ENCODE measurements at regions not wholly inside any gene's neighbourhood (a gene's known extent, or its start where the extent isn't known, plus 50 kb on each side); places are given as distances from the start of the nearest gene placed in this dataset.

GRCh38 chr17:72425133-72425793 is 304.4 kb downstream of the SOX9 start:
- no peak for DNase-seq (ENCODE audit: low read depth in 2 of 2)

- DNase-seq (ENCODE audit: low read depth in 2 of 2) = no peak
These were observed 305.0 kb downstream of the SOX9 start for GRCh38 chr17:72425794-72426168.

DNA sequence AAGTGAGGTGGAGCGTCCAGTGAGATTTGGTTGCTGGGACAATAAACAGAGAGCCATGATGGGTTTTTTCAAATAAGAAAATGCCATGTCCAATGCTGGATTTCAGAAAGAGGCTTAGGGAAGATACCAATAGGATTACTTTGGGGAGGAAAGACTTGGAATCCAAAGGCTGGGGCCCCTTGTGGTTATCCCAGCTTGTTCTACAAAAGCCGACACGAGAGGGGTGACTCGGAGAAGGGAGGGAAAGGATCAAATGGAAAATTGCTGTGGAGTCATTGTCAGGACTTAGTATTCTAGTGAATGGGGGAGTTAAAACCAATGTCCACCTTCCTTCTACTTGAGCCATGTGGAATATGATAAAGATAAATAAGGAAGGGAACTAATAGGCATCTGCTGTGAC is 305.5 kb downstream of the SOX9 start:
- no peak for DNase-seq (ENCODE audit: low read depth in 2 of 2)

GRCh38 chr17:72426948-72427760 is 306.3 kb downstream of the SOX9 start:
- no peak for DNase-seq (ENCODE audit: low read depth in 2 of 2)

DNA sequence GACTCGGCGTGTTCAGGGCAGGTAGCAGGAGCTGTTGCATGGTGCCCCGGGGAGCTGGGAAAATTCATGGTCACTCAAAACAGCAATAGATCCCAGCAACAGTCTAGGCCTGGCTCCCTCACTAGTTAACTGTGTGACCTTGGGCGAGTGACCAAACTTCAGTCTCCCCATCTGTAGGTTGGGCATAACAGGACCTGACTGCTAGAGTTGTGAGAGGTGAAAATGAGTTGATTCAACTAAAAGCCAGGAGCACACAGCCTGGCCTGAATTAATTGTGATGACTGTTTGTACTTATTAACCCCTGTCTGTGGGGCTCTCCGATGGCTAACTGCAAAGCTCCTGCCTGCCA is 306.9 kb downstream of the SOX9 start:
- DNase-seq (ENCODE audit: low read depth in 2 of 2) = no peak

- DNase-seq (ENCODE audit: low read depth in 2 of 2) = no peak
These were observed 308.3 kb downstream of the SOX9 start for GRCh38 chr17:72429066-72429638.

DNA sequence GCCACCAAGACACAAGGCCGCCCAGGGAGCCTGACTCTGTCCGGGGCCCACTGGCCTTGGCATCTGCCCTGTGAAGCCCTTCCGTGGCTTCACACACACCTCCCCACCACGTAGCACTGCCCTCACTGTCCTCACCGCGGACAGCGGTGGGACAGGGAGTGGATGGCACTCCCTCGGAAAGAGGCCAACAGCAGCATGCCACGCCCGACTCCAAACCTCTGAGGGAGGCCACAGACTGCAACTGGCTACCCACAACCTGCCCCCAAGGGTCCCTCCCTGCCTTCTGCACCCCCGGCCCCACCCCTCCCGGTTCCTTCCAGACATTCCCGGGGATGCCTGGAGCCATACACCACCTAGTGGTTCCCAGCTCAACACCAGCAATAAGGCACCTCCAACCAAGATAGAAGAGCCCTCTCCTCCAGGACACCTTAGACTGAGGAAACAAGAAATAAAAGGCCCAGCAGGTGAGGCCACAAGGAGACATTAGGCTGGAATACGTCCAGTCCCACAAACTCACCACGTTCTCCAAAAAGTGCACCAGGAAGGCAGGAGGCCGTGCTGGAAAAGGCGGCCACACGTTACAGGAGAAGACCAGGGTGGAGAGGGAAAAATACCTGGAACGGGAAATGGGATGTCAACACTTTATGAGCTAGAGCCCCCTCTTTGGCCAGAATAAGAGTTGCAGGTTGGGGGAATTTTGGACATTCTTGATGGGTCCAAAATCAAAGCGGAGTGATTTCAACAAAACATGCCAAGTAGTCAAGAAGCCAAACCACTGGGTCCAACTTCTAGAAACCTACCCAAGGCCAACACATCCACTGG is 310.0 kb downstream of the SOX9 start:
- DNase-seq (ENCODE audit: low read depth in 2 of 2) = no peak

DNA sequence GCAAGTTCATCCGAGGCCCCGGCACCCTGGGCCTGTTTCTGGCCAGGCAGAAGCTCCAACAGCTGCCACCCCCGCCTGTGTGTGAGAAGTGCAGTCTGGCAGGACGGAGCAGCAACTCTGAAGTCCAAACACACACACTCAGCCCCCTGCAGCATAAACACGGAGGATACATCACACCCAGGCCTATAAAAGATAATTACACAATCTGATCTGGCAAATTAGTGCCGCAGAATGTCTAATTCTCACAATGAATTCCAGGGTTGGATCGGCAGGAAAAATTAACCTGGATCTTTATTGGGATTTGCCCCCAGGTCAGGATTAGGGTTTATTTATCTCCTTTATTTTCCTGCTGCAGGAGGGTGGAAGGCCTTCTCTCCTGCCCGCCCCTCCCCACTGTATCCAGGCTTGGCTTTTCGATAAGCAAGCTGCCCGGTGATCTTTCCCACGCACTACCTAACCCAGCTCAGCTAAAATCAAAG is 311.4 kb downstream of the SOX9 start:
- DNase-seq (ENCODE audit: low read depth in 2 of 2) = no peak

DNA sequence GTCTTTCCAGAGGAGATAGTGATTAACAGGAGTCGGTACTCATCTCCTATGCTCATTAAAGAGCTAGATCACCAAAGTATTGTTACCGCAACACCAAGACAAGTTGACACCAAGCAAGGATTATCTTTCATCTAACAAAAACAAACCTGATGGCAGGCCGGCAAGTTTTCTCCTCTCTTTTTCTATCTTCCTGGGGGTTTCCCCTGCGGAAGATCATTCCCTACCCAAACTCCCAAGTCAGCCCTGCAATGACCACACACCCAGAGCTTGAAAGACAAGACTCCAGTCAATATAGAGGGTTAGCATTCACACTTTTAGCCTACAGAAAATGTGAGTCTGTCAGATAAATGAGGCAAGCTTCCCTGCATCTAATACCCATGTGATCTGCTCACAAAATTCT is 312.1 kb downstream of the SOX9 start:
- no peak for DNase-seq (ENCODE audit: low read depth in 2 of 2)

DNA sequence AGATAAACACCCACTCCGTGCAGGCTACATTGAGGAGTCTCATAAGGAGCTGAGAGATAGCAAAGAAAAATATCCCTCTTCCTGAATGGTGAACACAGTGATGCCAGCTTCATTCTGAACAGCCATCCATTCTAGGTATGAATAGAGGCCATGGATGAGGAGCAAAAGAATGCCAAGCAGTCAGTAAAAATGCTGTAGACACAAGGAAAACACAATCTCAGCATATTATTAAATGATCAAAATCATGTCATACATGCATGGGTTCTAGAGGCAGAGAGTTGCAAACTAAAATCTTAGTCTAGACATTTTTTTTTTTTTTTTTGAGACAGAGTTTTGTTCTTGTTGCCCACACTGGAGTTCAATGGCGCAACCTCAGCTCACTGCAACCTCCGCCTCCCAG is 313.0 kb downstream of the SOX9 start:
- DNase-seq (ENCODE audit: low read depth in 2 of 2) = no peak

DNA sequence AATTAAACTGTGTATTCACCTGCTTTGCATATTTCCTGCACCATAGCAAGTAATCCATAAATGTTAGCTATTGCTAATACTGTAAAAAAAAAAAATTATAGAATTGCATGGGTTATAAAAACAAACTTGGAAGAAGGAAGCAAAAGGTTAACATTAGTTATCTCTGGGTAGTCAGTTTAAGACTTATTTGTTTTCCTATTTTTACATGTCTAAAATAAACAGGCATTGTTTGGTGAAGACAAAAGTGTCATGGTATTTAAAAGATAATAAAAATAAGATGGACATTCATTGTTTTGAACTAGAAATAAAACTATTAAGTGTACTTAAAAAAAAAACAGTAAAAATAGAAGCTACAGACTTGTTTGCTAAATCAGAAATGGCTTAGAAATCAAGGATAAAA is 313.8 kb downstream of the SOX9 start:
- DNase-seq (ENCODE audit: low read depth in 2 of 2) = no peak

DNA sequence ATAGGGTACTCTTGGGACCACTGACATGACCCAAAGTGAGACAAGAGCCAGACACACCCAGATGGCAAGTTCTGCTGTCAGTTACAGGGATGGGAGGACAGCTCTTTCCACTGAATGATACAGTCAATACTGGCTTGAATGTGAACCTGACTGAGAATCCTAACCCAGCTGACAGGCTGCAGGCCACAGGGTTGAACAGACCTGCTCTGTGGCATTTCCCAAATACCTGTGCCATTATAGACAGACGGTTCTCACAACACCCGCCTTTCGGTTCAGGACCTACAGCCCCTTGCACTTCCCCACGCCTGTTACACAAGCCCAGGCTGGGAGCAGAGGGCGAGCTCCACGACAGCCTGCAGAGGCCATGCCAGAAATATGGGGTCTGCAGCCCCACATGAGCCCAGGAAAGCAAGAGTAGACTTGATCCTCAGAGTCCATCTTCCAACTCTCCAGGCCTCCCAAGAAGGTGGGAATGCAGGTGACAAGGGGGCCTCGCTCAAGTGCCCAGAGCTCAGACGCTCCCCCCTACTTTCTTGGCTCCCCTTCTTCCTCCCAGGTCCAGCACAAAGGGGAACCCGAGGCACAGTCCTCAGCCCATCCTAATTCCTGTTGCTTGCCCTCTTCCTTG is 314.3 kb downstream of the SOX9 start:
- DNase-seq (ENCODE audit: low read depth in 2 of 2) = no peak

DNA sequence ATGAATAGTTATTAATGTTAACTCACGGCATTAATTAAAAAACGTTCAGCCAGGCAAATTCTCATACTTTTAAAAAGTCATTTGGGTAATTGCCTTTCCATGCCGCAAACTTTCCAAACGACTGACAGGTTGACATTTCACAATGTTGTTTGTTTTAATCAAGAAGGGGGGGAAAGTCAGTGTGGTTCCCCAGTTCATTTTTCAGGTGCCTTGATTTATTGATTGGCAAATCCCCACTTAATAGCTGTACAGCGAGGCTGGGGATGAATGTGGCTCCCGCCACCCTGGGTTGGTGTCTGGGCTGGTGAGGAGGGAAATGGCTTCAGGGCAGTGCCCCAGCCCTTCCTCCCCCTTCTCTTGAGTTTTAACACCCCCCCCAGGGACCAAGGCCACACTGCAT is 318.0 kb downstream of the SOX9 start:
- no peak for DNase-seq (ENCODE audit: low read depth in 2 of 2)

GRCh38 chr17:72439893-72440502 is 319.2 kb downstream of the SOX9 start:
- no peak for DNase-seq (ENCODE audit: low read depth in 2 of 2)

DNA sequence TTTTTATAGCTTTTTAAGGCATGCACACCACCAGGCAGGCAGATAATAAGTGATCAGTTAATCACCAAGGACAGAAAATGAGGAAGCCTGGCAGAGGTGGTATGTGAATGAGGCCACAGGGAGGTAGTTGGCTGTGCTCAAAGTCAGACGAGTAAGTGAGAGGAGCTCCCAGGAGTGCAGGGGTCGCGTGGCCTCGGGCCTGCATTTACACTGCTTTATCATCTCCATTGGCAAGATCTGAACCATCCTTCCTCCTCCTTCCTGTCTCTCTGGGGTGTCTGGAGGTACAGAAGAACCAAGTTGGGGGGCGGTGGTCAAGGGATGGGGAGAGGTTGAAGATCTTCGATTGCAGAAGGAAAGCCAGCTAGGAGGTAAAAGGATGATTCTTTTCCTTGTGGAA is 320.1 kb downstream of the SOX9 start:
- DNase-seq (ENCODE audit: low read depth in 2 of 2) = no peak

GRCh38 chr17:72441909-72442308 is 321.1 kb downstream of the SOX9 start:
- no peak for DNase-seq (ENCODE audit: low read depth in 2 of 2)

- DNase-seq (ENCODE audit: low read depth in 2 of 2) = no peak
These were observed 323.8 kb downstream of the SOX9 start for GRCh38 chr17:72444517-72445054.

DNA sequence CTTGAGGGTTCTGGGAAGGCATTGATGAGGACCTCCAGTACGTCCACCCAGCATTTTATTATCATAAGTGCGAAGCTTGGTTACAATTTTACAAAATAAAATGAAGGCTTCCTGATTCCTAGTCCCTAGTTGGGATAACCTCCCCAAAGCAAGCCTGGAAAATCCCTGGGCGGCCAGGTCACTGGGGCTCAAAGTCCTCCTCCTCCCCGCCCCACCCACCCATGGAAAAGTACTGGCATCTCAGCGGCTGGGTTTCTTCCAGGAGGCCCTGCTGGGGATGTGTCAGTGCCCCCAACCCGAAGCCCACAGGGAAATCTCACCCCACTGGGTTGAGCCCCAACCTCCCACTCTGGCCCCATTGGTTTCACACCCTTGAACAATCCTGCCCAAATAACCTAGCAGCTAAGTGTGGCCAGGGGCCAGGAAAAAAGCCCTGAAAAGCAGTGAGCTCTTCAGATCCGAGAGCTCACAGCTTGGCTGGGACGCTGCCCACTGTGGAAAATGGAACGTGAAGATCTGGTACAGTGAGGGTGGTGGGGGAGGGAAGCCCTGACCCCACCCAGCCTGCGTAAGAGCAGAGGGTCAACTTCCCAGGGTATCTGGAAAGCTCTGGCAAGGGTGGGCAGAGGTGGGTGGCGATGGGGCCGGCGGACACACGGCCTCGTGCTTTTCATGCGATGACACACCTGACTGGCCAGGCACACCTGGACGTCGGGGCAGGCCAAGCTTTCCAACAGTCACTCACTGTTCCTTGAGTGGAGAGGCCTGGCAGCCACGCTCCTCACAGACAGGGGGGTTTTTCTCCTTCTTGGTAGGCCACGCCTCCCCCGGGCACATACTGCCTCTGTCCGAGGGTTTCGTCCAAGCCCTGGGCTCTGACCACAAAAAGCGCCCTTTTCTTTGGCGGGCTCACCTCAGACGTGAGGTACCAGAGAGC is 324.5 kb downstream of the SOX9 start:
- DNase-seq (ENCODE audit: low read depth in 2 of 2) = no peak

DNA sequence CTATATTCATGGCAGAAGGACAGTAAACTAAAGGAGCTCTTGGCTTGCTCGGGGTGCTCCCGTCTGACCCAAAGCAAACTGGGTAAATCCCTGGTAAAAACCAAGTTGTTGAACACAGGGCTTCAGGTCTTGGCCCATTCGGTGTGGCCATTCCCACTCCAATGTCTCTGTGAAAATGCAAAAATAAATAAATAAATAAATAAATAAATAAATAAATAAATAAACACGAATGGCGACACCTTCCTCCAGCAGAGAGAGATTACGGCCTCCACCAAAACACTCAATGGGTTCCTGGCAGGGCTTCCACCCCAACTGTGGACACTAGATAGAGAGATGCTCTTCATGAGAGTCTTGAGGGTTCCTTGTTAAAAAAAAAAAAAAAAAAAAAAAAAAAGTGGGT is 325.3 kb downstream of the SOX9 start:
- no peak for DNase-seq (ENCODE audit: low read depth in 2 of 2)
